AG20443 (cell line): ENCODE measurements at regions not wholly inside any gene's neighbourhood (a gene's known extent, or its start where the extent isn't known, plus 50 kb on each side); places are given as distances from the start of the nearest gene placed in this dataset.
"Not testable (repeated sequence)": the region's sequence is repeated elsewhere in the genome, so short reads cannot be mapped to it uniquely, and the experiment has no call there.

Source experiments
- DNase-seq: peaks from one replicate; pipeline ENCODE4 v3.0.0; 2012; ENCODE audit warnings: low spot score, mixed read lengths

- DNase-seq, result no peak
Measured at GRCh38 chr4:27728892-27729291, 868.3 kb downstream of the STIM2 start.

GRCh38 chr4:27742816-27743215, 882.2 kb downstream of the STIM2 start:
- no peak for DNase-seq

GRCh38 chr4:27759611-27760575, 899.3 kb downstream of the STIM2 start:
- no peak for DNase-seq

GRCh38 chr4:27763830-27764525, 903.3 kb downstream of the STIM2 start:
- DNase-seq, result no peak

- DNase-seq, result no peak
Measured at GRCh38 chr4:27764526-27764837, 903.8 kb downstream of the STIM2 start.

GRCh38 chr4:27770895-27771294, 910.3 kb downstream of the STIM2 start:
- DNase-seq, result no peak

GRCh38 chr4:27775156-27775555, 914.5 kb downstream of the STIM2 start:
- no peak for DNase-seq

- no peak for DNase-seq
Measured at GRCh38 chr4:27779827-27780226, 919.2 kb downstream of the STIM2 start.

- no peak for DNase-seq
Measured at GRCh38 chr4:27787195-27787594, 926.6 kb downstream of the STIM2 start.

GRCh38 chr4:27789773-27790172, 929.1 kb downstream of the STIM2 start:
- no peak for DNase-seq

GRCh38 chr4:27790911-27791310, 930.3 kb downstream of the STIM2 start:
- no peak for DNase-seq

GRCh38 chr4:27791640-27792039, 931.0 kb downstream of the STIM2 start:
- DNase-seq, result no peak

- DNase-seq, result no peak
Measured at GRCh38 chr4:27807207-27807606, 946.6 kb downstream of the STIM2 start.

GRCh38 chr4:27811948-27812347, 951.3 kb downstream of the STIM2 start:
- no peak for DNase-seq

- not testable (repeated sequence) for DNase-seq
Measured at GRCh38 chr4:27813226-27813625, 952.6 kb downstream of the STIM2 start.

GRCh38 chr4:27813699-27814425, 953.2 kb downstream of the STIM2 start:
- not testable (repeated sequence) for DNase-seq

GRCh38 chr4:27819246-27819645, 958.6 kb downstream of the STIM2 start:
- no peak for DNase-seq

- DNase-seq, result no peak
Measured at GRCh38 chr4:27828843-27829242, 968.2 kb downstream of the STIM2 start.

- DNase-seq, result no peak
Measured at GRCh38 chr4:27830251-27830650, 969.6 kb downstream of the STIM2 start.

- DNase-seq, result no peak
Measured at GRCh38 chr4:27835851-27836250, 975.2 kb downstream of the STIM2 start.

- no peak for DNase-seq
Measured at GRCh38 chr4:27836523-27836922, 975.9 kb downstream of the STIM2 start.

GRCh38 chr4:27843776-27844175, 983.1 kb downstream of the STIM2 start:
- no peak for DNase-seq

GRCh38 chr4:27844376-27844775, 983.7 kb downstream of the STIM2 start:
- DNase-seq, result no peak
